Heart left ventricle (tissue), 13 donors: ENCODE measurements at regions not wholly inside any gene's neighbourhood (a gene's known extent, or its start where the extent isn't known, plus 50 kb on each side); places are given as distances from the start of the nearest gene placed in this dataset.

Experiments
- CTCF ChIP-seq, 12 donors: fragments of 200-600 bp; sonication (generic) in 4 of 12; IDR thresholded peaks; one replicate each; pipeline versions ENCODE4 v1.5.0 to v1.8.0; 2018 to 2022; ENCODE audit warnings: antibody characterized with exemption in 12 of 12, mild to moderate bottlenecking in 5 of 12
- POLR2A ChIP-seq, 2 donors: fragments of 450-650 bp; IDR thresholded peaks; one replicate each; pipeline ENCODE4 v1.6.1; 2017; ENCODE audit warnings: antibody characterized with exemption in 2 of 2, mild to moderate bottlenecking in 2 of 2, moderate library complexity in 2 of 2
- donor health status: ischemic (EF 13 %, LVEDD 7.1; RV severe dilation, severe dysfunction).
- donor health status: DM: no; HTN: yes; CAD: no.
- donor health status: DM: no; HTN: no; CAD: no.
- donor health status: ischemic (EF 25% LVEDD 6.9; RV normal size, moderate dysfunction).
- donor health status: ischemic (EF 25% LVEDD 5.7; RV mildly dilated, moderate dysfunction).
- donor health status: ischemic (EF 35%, LVEDD 5.7; RV mildly dilated, moderate dysfunction).
- donor health status: nonischemic (EF 11% LVEDD 7.7; RV severe dilation, severe dysfunction).
- donor health status: DM: yes; HTN: yes; CAD: no.
- donor health status: PGD.
- donor health status: ischemic (EF 29% LVEDD 5.4; RV normal size, mild dysfunction).
- donor health status: nonischemic (EF 23%, LVEDD 6.1; RV moderate dilation, normal function).

GRCh38 chr18:70457223-70457622, 168.4 kb downstream of the SOCS6 start:
- TF ChIP-seq CTCF (IDR thresholded peaks at IDR 0.05) = no peak
- no peak for TF ChIP-seq POLR2A (IDR thresholded peaks at IDR 0.05)
